GM12873 (cell line): ENCODE measurements at regions not wholly inside any gene's neighbourhood (a gene's known extent, or its start where the extent isn't known, plus 50 kb on each side); places are given as distances from the start of the nearest gene placed in this dataset.

Source experiments
- TF ChIP-seq, protein P1 (sequence below): IDR thresholded peaks from 2 replicates; pipeline ENCODE4 v1.5.1; 2012; ENCODE audit warnings: low read depth, mild to moderate bottlenecking, moderate library complexity, low read length, control low read depth; ENCODE audit not compliant: insufficient read depth; ENCODE audit errors: missing control alignments

DNA sequence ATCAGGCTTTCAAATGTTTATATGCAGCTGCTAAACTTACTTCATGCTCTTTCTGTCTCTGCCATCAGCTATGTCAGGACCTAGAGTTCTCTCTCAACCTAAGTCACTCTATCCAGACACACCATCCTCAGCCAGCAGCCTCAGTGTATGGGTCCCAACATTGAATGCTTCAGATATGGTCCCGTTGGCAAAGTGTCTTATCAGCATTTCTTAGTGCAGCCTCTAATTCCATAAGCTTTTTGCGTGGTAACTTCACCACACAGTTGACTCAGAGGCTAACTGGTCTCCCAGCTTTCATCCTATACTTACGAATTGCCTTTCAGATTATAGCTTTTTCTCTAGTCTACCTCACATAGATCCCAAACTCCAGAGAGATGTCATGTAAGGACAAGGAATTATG lies 402.9 kb upstream of the EEF2KMT start:
- TF ChIP-seq, protein P1, sequence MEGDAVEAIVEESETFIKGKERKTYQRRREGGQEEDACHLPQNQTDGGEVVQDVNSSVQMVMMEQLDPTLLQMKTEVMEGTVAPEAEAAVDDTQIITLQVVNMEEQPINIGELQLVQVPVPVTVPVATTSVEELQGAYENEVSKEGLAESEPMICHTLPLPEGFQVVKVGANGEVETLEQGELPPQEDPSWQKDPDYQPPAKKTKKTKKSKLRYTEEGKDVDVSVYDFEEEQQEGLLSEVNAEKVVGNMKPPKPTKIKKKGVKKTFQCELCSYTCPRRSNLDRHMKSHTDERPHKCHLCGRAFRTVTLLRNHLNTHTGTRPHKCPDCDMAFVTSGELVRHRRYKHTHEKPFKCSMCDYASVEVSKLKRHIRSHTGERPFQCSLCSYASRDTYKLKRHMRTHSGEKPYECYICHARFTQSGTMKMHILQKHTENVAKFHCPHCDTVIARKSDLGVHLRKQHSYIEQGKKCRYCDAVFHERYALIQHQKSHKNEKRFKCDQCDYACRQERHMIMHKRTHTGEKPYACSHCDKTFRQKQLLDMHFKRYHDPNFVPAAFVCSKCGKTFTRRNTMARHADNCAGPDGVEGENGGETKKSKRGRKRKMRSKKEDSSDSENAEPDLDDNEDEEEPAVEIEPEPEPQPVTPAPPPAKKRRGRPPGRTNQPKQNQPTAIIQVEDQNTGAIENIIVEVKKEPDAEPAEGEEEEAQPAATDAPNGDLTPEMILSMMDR: no peak

DNA sequence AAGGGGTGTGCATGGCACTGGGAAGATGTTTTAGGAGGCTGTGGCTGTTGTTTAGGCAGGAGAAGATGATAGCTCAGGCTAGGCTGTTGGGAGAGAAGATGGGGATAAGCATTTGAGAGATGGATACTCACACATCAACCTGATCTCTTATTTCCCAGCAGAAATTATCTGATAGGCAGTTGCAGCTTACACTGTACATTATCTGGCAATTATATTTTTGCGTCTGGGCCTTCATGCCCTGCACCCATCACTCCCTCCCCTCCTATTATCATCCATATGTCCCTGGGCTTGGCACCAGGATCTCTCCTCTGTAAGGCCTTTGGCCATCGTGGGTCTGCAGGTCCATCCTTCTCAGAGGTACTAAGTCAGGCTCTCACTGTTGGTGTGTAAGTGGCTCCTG lies 401.0 kb upstream of the EEF2KMT start:
- TF ChIP-seq, protein P1: no peak

DNA sequence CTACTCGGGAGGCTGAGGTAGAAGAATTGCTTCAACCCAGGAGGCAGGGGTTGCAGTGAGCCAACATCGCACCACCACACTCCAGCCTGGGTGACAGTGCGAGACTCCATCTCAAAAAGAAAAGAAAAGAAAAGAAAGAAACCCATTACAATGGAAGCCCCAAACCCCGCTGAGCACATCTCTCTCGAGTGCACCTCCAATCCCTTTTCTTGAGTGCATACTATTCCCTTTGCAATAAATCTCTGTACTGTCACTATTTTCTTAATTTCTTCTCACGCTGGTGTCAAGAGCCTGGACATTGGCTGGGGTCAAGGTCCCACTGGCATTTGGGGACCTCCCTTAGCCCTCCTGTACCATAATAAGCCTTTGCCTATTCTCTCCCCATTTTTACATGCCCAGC lies 398.4 kb upstream of the EEF2KMT start:
- TF ChIP-seq, protein P1: no peak

DNA sequence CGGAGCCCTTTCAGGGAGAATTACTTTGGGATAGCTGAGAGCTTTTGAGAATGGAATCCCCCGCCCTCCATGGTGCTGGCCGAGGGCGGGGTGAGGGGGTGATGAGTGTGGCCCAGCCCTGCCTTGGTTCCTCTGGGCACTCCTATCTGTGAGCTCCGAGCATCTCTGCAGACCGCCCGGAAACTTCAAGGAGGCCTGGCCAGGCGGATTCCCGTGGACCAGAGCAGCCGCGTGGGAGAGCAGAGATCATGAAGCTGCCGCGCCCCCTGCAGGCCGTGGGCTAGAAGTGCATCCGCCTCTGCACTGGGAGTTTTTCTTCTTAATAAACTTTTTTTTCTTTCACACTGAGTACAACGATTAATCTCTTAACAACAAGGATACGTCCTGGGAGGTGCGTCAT lies 392.9 kb upstream of the EEF2KMT start:
- TF ChIP-seq, protein P1: peak; percentile 79

DNA sequence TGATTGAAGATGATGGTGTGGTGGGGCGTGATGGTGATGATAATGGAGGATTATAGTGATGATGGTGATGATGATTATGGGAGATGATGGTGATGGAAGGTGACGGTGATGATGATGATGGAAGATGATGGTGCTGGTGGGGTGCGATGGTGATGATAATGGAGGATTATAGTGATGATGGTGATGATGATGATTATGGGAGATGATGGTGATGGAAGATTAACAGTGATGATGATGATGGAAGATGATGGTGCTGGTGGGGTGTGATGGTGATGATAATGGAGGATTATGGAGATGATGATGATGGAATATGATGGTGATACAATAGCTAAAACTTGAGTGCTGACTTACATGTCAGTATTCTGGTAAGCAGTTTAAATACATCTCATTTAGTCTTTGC lies 391.0 kb upstream of the EEF2KMT start:
- TF ChIP-seq, protein P1: no peak

DNA sequence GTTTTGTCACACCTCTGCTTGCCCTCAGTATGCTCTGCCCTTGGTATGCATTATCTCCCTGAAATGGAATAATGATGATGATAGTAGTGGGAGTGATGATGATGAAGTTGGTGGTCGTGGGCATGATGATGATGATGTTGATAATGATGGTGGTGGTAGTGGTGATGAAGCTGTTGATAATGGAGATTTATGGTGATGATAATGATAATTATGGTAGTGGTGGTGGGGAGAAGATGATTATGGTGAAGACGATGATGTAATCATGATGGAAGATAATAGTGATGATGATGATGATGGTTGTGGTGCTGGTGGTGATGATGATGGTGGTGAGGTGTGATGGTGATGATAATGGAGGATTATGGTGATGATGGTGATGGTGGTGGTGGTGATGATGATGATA lies 390.1 kb upstream of the EEF2KMT start:
- TF ChIP-seq, protein P1: no peak

DNA sequence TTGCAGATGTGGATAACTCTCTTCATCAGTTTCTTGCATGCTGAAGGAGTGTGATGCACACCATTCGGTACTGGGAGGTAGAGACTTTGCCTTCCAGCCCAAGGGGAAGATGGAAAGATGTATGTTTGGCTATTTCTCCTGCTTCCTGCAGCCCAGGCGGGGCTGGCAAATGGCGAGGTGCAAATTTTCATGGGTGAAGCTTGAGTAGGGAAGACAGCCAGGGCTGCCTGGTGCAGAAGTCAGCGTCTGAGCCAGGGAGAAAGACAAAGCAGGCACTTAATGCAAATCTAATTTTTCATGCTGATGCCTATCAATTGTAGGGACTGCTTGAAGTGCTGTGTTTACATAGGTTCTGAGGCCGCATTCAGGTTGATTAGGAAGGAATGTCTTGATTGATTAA lies 384.7 kb upstream of the EEF2KMT start:
- TF ChIP-seq, protein P1: no peak

DNA sequence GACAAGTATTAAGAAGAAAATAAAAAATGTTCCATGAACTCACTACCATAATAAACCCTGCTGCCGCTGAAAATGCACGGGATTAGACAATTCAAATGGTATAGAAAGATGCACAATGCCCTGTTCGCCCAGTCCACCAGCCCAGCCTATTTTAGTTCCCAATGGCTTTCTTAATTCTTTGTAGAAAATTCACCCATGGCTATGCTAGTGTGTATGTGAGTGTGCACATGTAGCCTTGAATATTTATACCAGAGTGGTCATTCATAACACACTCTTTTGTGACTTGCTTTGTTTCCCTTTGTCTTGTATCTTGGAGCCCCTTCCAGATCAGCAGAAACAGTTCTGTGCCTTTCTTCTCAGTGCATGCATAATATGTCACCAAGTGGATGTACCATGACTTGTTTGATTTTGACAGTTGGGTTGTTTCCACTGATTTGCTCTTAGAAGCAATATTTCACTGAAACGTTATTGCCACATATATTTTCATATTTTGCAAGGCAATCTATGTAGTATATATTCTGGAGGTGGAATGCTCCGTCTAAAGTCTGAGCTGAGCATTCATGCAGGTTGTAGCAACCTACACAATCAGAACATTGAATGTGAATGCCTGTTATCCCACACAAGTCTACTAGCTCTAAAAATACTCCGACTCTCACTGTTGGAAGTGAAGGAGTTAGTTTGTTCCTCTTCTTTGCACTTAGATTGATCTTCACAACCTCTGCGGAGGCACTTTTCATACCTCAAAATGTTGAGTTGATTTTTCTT lies 383.0 kb upstream of the EEF2KMT start:
- TF ChIP-seq, protein P1: no peak
